GM10248 (cell line): ENCODE measurements at regions not wholly inside any gene's neighbourhood (a gene's known extent, or its start where the extent isn't known, plus 50 kb on each side); places are given as distances from the start of the nearest gene placed in this dataset.

Source experiments
- CTCF ChIA-PET: fragments of 300-600 bp; sonication (Branson Sonifier 250); formaldehyde crosslinking; extraction: SDS; loops from one replicate; lab custom pipeline; 2021; ENCODE audit warnings: antibody characterized with exemption; lab: Yijun Ruan, JAX
- POLR2A ChIA-PET: fragments of 350-650 bp; sonication (Branson Sonifier 250); formaldehyde crosslinking; extraction: SDS; loops from one replicate; lab custom pipeline; 2020; ENCODE audit warnings: antibody characterized with exemption; lab: Yijun Ruan, JAX
- DNase-seq: peaks from one replicate; pipeline ENCODE4 v3.0.0; 2012; ENCODE audit errors: extremely low spot score
- CTCF ChIP-seq: IDR thresholded peaks from 2 replicates; pipeline ENCODE4 v1.5.1; 2012; ENCODE audit warnings: mild to moderate bottlenecking, low read depth; ENCODE audit errors: extremely low read depth, missing control alignments, control extremely low read depth

DNA sequence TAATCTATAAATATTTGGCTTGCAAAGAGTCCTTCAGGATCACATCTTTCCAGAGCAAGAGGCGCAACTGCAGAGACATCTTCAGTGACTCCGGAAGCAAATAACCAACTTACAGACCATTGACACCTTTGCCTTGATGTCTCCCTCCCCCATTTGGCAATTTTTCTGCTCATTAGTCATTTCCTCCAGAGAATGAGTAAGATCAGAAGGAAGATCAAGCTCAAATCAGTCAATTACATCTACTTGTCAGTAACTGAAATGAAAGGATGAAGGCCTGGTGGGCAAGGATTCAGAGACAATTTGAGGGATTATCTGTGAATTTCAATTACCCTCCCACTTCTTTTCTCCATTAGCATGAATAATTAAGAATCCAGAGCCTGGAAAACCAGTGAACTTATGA is 665.6 kb upstream of the CPEB2 start:
- no peak for TF ChIP-seq CTCF
- CTCF ChIA-PET, result interaction anchor here (1.3 kb wide), 1 partner anchor 12 kb away, joined by 6 read pairs; no protein-coding TSS in a partner anchor
- POLR2A ChIA-PET, result no interaction called here
- no peak for DNase-seq

GRCh38 chr4:14337892-14338584 is 664.2 kb upstream of the CPEB2 start:
- ChIA-PET POLR2A (no interaction called here), CTCF (interaction anchor here (1.3 kb wide), 2 partner anchors 10 kb away, joined by 4 to 6 read pairs; no protein-coding TSS in a partner anchor)
- TF ChIP-seq CTCF, result no peak
- DNase-seq, result no peak

DNA sequence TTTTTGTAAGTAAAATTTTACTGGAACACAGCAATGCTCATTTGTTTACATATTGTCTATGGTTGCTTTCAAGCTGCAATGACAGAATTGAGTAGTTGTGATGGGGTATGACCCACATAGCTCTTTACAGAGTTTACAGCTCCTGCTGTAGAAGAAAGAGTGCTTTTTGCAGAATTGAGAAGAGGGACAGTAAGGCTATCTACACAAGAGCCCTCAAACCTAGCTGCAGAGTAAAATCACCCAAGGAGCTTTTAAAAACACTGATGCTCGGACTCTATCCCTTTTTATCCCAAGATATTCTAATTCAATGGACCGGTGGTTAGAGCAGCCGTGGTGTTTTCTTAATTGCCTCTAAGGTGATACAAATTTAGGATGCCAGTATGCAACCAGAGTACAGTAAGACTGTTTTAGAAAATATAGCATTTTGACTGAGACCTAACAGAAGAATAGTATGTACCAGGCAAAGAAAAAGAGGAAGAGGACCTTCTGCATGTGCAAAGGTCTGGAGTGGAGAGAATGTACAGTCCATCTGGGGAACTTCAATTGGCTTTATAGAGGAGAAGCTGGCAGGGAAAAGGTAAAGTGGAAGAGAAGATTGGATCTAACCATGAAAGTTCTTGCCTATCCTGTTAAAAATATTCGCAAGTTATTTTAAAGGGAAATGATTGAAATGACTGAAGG is 663.6 kb upstream of the CPEB2 start:
- CTCF ChIA-PET, result interaction anchor here (1.3 kb wide), 1 partner anchor 9 kb away, joined by 4 read pairs; no protein-coding TSS in a partner anchor
- DNase-seq, result no peak
- POLR2A ChIA-PET, result no interaction called here

DNA sequence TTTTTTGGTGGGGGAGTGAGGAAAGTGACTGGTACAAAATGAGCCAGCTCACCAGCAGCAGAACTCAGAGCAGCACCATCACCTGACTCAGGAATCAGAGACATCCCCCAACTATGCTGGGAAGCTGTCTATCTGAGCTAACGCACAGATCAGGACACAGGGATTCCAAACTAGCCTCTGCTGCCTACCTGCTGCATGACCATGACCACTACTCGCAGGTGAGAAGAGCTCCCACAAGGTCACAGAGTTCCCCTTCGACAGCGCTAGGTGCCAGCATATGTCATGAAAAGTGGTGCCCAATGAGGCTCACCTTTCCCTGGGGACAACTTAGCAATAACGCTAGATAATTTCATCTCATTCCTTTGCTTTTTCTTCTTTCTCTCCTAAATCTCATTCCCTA is 662.6 kb upstream of the CPEB2 start:
- DNase-seq, result no peak
- CTCF ChIA-PET, result interaction anchor here (1.5 kb wide), 1 partner anchor 13 kb away, joined by 5 read pairs; no protein-coding TSS in a partner anchor
- TF ChIP-seq CTCF, result no peak
- POLR2A ChIA-PET, result no interaction called here

More for the DNA sequence above, 663.6 kb upstream of the CPEB2 start:
- no peak for TF ChIP-seq CTCF

DNA sequence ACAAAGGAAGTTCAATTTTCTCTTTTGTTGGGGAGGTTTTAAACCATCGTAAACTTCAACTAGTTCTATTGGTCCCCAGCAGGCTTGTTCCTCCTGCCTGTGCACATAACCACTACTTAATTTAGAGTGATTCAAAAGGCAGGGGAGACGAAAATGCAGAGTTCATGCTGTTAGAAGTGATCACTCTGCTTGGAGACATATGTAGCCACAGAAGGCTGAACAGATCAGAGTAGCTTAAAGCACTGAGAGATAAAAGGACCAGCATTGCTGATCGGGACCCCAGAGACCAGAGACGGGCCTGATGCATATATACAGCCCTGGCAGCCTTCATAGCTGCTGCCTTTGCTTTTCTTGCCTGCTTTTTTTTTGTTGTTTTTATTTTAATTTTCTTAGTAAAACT is 662.0 kb upstream of the CPEB2 start:
- ChIA-PET CTCF (interaction anchor here (1.5 kb wide), 1 partner anchor 13 kb away, joined by 5 read pairs; no protein-coding TSS in a partner anchor), POLR2A (no interaction called here)
- no peak for TF ChIP-seq CTCF
- DNase-seq, result no peak

DNA sequence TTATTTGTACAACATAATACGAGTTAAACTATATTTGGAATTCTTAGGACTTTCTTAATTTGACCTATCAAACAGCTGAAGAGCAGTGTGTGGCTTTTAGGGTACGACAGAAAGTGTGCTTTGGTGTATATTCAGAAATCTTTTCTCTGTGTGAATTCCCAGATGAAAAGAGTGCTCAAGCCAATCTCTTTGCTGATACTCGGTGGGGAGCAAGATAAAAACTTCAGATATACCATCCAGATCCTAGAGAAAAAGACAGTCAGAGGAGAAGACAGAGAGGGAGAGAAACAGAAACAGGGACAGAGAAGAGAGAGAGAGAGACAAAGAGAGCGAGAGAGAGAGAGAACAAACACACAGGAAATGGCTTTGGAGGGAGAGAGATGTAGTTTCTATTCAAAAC is 658.3 kb upstream of the CPEB2 start:
- ChIA-PET CTCF (no interaction called here), POLR2A (no interaction called here)
- DNase-seq, result no peak
- no peak for TF ChIP-seq CTCF
